ENCODE measurements at regions not wholly inside any gene's neighbourhood (a gene's known extent, or its start where the extent isn't known, plus 50 kb on each side); places are given as distances from the start of the nearest gene placed in this dataset.
A peak's percentile ranks its signal among the peaks of the same experiment; 100 is the strongest.

- DNase-seq, result no peak
Measured at GRCh38 chr5:67494186-67494855, 297.7 kb upstream of the CD180 start.

GRCh38 chr5:67493676-67494075 is 297.1 kb upstream of the CD180 start:
- DNase-seq, result peak; percentile 7

GRCh38 chr5:67490543-67491321 is 294.1 kb upstream of the CD180 start:
- no peak for DNase-seq

- DNase-seq, result no peak
Measured at GRCh38 chr5:67488885-67489284, 292.3 kb upstream of the CD180 start.

- DNase-seq, result no peak
Measured at GRCh38 chr5:67487862-67488261, 291.3 kb upstream of the CD180 start.

GRCh38 chr5:67483453-67484030 is 286.9 kb upstream of the CD180 start:
- no peak for DNase-seq

GRCh38 chr5:67481362-67481761 is 284.8 kb upstream of the CD180 start:
- DNase-seq, result no peak

GRCh38 chr5:67478337-67478736 is 281.7 kb upstream of the CD180 start:
- no peak for DNase-seq

GRCh38 chr5:67476995-67477394 is 280.4 kb upstream of the CD180 start:
- DNase-seq, result no peak

- DNase-seq, result no peak
Measured at GRCh38 chr5:67476531-67476930, 279.9 kb upstream of the CD180 start.

- no peak for DNase-seq
Measured at GRCh38 chr5:67475489-67475888, 278.9 kb upstream of the CD180 start.

GRCh38 chr5:67474597-67475238 is 278.1 kb upstream of the CD180 start:
- DNase-seq, result no peak

GRCh38 chr5:67467110-67467509 is 270.5 kb upstream of the CD180 start:
- DNase-seq, result no peak

GRCh38 chr5:67465537-67466207 is 269.1 kb upstream of the CD180 start:
- DNase-seq, result no peak

- DNase-seq, result no peak
Measured at GRCh38 chr5:67462147-67462546, 265.5 kb upstream of the CD180 start.

GRCh38 chr5:67459253-67459652 is 262.7 kb upstream of the CD180 start:
- no peak for DNase-seq

- DNase-seq, result no peak
Measured at GRCh38 chr5:67455970-67456369, 259.4 kb upstream of the CD180 start.

- no peak for DNase-seq
Measured at GRCh38 chr5:67454957-67455561, 258.5 kb upstream of the CD180 start.

- DNase-seq, result no peak
Measured at GRCh38 chr5:67453111-67453905, 256.7 kb upstream of the CD180 start.

- no peak for DNase-seq
Measured at GRCh38 chr5:67451640-67452279, 255.2 kb upstream of the CD180 start.

GRCh38 chr5:67447732-67448131 is 251.1 kb upstream of the CD180 start:
- no peak for DNase-seq
